ENCODE measurements at regions not wholly inside any gene's neighbourhood (a gene's known extent, or its start where the extent isn't known, plus 50 kb on each side); places are given as distances from the start of the nearest gene placed in this dataset.

GRCh38 chr4:23374259-23374658, 515.6 kb downstream of the PPARGC1A start:
- no peak for TF ChIP-seq CTCF (IDR thresholded peaks at IDR 0.05; ENCODE audit: borderline replicate concordance, extremely low read depth, low read length, poor library complexity, severe bottlenecking)
- no peak for TF ChIP-seq EZH2 (IDR thresholded peaks at IDR 0.05; ENCODE audit: borderline replicate concordance, low read depth, low read length, severe bottlenecking)

Data from DND-41 (cell line).